Astrocyte of the cerebellum (primary cell): ENCODE measurements at regions not wholly inside any gene's neighbourhood (a gene's known extent, or its start where the extent isn't known, plus 50 kb on each side); places are given as distances from the start of the nearest gene placed in this dataset.

Source experiments
- DNase-seq: peaks from one replicate; pipeline ENCODE4 v3.0.0-alpha.2; 2011; ENCODE audit warnings: low read depth
- H3K4me3 ChIP-seq: 2 replicates; pipeline ENCODE4 v1.5.1; 2011; ENCODE audit warnings: mild to moderate bottlenecking, low read depth, low read length, moderate library complexity
- in situ Hi-C: cut with HindIII; loops from 2 replicates; pipeline ENCODE4 v1.10.0; 2017; ENCODE audit warnings: low sequenced_read_pairs
- TF ChIP-seq, protein P1 (sequence below): IDR thresholded peaks from 2 replicates; pipeline ENCODE4 v1.5.1; 2012; ENCODE audit warnings: low read length, low read depth, moderate library complexity, mild to moderate bottlenecking; ENCODE audit errors: missing control alignments

- no peak overlapping the region for H3K4me3 ChIP-seq
- in situ Hi-C loops = no loop called here
- DNase-seq = no peak
- TF ChIP-seq, protein P1, sequence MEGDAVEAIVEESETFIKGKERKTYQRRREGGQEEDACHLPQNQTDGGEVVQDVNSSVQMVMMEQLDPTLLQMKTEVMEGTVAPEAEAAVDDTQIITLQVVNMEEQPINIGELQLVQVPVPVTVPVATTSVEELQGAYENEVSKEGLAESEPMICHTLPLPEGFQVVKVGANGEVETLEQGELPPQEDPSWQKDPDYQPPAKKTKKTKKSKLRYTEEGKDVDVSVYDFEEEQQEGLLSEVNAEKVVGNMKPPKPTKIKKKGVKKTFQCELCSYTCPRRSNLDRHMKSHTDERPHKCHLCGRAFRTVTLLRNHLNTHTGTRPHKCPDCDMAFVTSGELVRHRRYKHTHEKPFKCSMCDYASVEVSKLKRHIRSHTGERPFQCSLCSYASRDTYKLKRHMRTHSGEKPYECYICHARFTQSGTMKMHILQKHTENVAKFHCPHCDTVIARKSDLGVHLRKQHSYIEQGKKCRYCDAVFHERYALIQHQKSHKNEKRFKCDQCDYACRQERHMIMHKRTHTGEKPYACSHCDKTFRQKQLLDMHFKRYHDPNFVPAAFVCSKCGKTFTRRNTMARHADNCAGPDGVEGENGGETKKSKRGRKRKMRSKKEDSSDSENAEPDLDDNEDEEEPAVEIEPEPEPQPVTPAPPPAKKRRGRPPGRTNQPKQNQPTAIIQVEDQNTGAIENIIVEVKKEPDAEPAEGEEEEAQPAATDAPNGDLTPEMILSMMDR = no peak
Measured at GRCh38 chr1:221031458-221032203, 152.4 kb downstream of the HLX start.

GRCh38 chr1:221032204-221032585, 153.0 kb downstream of the HLX start:
- TF ChIP-seq, protein P1 = no peak
- H3K4me3 ChIP-seq = no peak overlapping the region
- no peak for DNase-seq
- in situ Hi-C loops = no loop called here

DNA sequence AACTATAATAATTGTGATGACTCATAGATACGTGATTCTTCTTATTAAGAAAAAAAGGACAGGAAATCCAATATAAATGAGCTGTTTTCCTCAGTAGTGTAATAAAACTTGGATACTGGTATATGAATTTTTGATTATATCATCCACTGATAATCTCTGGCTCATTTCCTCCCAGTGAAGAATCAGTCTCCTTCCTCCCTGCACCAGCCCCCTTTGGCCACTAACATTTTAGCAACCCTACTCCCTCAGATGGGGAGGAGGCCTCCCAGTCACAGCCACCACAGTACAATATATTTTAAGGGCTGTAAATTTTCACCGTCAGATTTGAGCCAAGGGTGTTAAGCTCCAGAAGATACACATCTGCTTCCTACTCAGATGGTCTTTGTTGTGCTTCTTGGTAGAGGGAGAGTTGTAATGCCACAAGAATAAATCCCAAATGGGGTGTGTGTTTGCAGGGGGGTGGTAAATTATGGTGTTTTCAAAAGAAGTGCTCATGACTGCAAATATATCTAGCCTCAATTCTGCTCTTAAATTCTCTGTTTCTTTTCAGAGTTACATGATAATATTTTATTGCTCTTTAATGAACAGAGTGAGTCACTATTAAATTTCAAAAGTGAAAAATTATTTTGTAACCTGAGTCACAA, 153.5 kb downstream of the HLX start:
- H3K4me3 ChIP-seq = no peak overlapping the region
- TF ChIP-seq, protein P1 = no peak
- no peak for DNase-seq
- in situ Hi-C loops = no loop called here

- no peak for DNase-seq
- in situ Hi-C loops = no loop called here
- TF ChIP-seq, protein P1 = no peak
- no peak overlapping the region for H3K4me3 ChIP-seq
Measured at GRCh38 chr1:221035662-221036153, 156.5 kb downstream of the HLX start.

DNA sequence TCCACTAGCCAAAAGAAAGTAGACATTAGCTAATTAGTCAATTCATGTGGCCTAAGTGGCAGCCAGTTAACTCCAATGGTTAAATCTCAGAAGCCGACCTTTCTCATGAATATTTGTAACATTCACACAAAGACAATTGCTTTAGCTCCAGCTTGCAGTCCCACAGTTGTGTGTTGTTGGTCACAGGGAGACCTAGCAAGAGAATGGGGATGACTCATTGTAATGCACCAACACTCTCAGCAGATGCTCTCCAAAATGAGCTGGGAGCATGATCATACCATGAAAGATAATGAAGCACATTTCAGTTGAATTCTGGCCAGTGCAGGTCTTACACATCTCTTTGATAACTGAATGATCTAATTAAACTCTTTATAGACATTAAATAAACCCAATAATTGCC, 160.4 kb downstream of the HLX start:
- no peak overlapping the region for H3K4me3 ChIP-seq
- no peak for DNase-seq
- in situ Hi-C loops = no loop called here
- TF ChIP-seq, protein P1 = no peak

GRCh38 chr1:221040101-221040500, 160.9 kb downstream of the HLX start:
- TF ChIP-seq, protein P1 = no peak
- in situ Hi-C loops = no loop called here
- DNase-seq = no peak
- H3K4me3 ChIP-seq = no peak overlapping the region
